Testis (tissue), 2 donors: ENCODE measurements at regions not wholly inside any gene's neighbourhood (a gene's known extent, or its start where the extent isn't known, plus 50 kb on each side); places are given as distances from the start of the nearest gene placed in this dataset.

Source experiments
- CTCF ChIP-seq, 3 experiments: fragments of 450-650 bp in 2 of 3; fragments of 200-600 bp in 1 of 3; sonication (generic) in 1 of 3; IDR thresholded peaks; one replicate each; pipeline ENCODE4 v1.5.1; 2016 to 2019; ENCODE audit warnings: antibody characterized with exemption in 3 of 3, mild to moderate bottlenecking in 2 of 3, moderate library complexity in 1 of 3
- POLR2A ChIP-seq: fragments of 450-650 bp; IDR thresholded peaks from one replicate; pipeline ENCODE4 v1.6.1; 2017; ENCODE audit warnings: antibody characterized with exemption, mild to moderate bottlenecking, moderate library complexity

- TF ChIP-seq CTCF (IDR thresholded peaks at IDR 0.05) = no peak
- TF ChIP-seq POLR2A = no peak
These were observed 150.8 kb upstream of the DPH6 start for GRCh38 chr15:35696767-35697231.
